ENCODE measurements at regions not wholly inside any gene's neighbourhood (a gene's known extent, or its start where the extent isn't known, plus 50 kb on each side); places are given as distances from the start of the nearest gene placed in this dataset.

DNA sequence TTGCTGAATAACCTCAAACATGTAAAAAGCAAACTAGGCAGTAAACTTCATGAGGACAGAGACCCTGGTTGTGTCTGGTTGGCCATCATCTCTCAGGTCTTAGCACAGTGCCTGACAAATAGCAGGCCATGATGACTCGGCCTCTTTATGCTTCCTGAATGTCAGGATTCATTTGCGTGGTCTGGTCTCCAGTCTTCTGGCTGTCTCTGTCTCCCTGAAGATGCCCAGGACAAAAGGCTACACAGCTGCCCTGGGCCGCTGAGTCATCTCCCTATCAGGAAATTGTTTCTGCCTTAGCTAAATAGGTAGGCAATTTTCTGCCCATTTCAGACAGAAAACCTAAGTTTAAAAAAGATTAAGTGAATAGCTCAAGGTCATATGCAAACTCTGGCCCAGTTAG is 84.1 kb upstream of the FNDC3A start:
- DNase-seq (ENCODE audit: low spot score), result no peak

DNA sequence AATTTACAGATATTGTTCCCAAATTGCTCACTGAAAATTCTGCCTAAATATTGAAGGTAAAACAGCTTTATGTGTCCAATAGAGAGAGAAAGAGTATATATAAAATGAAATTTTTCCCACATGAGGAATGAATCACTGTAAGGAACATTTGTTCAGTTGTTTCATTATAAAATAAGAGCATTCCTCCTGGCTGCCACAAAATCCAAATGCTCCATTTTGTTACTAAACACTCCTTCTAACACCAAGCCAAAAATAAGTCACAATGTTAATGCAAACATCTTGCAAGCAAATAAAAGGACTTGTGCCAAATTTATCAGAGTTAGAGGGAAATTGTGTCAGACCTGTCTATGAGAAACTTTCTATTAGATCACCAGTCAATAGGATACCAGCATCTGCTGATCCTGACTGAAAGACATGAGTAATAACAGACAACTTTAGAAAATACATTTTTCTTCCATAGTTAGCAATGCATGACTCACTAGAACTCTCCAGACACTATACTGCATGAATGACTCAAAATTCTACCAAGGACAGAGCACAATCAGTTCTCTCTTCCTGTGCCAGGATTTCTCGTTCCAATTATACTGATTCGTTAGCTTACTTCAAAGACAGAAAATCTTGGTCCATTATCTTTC is 83.5 kb upstream of the FNDC3A start:
- no peak for DNase-seq (ENCODE audit: low spot score)

DNA sequence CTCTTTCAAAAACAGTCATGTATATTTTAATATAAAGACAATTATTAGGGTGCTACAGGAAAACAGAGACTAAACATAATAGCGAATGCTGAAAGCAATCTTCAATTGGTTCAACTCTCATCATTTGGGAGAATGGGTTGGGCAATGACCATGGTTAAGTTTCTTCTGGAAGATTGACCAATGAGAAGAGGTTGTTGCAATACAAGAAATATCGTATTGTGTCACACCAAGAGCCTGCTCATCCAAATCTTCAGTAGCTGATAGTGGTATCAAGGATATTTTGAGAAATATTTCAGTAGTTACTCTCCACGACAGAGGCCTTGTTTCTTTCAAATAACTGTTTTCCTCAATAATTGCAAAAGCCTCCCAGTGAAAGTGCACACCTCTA is 83.0 kb upstream of the FNDC3A start:
- DNase-seq (ENCODE audit: low spot score), result no peak

DNA sequence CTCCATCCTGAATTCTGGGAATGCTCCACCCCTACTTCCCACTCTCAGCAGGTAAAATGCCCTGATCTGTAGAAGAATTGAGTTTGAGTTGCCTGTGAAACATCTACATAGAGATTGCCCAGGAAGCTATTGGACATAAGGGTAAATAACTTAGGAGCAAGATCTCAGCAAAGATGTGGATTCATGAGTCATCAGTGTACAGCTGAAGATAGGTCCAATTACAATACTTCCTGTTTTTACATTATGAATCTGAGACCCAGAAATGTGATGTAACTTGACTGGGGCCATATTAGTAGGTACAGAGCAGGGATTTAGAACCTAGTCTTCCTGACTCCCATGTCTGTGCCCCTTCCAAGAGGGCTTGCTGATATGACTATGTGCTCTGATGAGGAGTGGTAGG is 79.4 kb upstream of the FNDC3A start:
- no peak for DNase-seq (ENCODE audit: low spot score)

DNA sequence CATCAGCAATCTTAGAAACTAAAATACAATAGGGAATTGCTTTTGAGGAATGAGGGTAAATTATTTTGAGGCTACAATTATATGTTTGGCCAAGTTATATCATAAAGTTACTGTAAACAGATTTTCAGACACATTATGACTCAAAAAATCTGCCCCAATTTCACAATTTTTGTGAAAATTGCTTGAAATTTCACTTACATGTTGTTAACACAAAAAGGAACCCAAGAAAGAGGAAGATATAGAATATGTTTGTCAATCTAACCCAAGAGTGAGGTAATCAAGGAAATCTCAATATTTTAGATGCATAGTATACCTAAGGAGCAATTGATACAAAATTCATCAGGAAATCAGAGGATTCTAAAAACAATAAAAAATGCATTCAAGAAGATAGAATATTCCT is 73.9 kb upstream of the FNDC3A start:
- DNase-seq (ENCODE audit: low spot score), result no peak

DNA sequence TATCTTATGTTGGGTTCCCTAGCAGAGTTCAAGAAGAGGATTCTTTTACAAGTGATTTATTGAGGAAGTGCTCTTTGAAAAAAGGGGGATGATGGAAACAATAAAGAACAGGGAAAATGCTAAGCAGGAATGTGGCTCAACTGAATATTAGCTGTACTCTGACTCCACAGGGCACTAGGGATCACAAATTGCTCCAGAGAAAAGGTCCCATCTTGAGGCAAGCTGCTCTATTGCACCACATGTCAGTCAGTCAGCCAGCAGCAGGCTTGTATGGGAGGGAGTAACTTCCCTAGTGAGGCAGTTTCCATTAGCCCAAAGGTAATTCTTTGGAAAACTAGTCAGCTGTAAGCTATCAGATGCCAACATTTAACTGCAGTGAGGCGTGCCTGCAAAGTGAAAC is 73.3 kb upstream of the FNDC3A start:
- DNase-seq (ENCODE audit: low spot score), result no peak

DNA sequence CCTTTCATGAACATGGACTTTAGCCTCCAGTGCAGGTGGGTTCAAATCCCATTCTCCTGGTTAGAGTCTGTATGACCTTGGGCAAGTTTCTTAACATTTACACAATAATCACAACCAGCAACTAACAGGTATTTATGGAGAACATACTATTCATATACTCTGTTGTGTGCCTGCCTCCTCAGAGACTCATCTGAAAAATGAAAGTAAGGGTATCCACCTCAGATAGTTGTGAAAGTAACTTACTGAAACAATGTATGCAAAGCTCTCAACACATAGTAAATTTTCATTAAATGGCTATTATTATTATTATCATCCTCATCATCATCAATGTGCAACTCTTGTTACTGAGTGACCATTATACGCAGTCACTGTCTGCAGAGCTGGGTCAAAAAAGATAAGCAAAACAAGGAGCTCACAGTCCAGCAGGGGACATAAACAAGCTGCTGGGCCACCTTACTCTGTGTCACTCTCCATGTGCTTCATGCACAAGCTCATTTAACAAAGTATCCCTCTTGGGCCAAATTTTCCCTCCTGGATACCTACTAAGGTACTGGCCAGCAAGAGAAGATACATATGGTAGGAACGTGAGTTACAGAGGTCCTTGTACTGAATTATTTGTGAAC is 70.9 kb upstream of the FNDC3A start:
- DNase-seq (ENCODE audit: low spot score), result no peak

DNA sequence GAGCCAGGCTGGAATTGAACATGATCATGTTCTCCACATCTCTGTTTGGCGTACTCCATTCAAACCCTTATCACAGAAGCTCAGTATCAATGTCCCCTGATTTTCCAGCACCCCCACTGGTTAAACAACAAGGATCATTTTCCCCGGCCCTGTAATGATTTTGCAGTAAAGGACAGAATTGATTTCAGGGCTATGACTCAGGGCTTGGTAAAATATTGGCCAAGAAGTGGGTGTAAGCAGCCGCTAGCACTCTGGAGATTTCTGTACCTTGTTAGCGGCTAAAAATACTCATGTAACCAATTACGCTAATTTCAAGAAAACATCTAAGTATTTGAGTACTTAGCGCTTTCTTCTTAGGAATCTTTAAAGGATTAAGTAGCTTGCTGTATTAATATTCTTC is 69.5 kb upstream of the FNDC3A start:
- no peak for DNase-seq (ENCODE audit: low spot score)

DNA sequence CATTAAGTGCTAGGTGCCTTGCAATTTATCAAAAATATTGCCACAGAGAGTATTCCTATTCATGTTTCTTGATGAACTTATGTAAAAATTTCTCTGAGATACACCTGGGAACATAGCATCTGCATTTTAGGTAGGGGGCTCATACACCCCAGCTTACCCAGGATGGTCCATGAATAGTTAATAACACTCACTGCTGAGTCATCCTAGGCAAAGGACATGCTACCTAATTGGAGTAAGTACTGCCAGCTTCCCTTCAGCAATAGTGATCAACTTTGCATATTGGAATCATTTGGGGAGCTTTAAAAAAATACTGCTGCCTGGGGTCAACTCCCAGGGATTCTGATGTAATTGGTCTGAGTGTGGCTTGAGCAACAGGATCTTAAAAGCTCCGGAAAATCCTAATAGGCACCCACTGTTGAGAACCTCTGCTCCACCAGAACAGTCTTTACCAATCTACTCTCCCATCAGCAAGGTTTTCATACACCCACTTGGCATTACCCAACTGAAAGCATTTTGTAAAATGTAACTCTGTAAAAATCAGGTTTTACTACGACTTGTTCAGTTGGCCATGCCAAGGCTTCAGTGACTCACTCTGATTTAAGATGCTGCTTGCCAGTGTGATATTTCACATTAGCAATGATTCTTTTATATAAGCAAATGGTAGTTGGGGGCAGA is 67.2 kb upstream of the FNDC3A start:
- no peak for DNase-seq (ENCODE audit: low spot score)

DNA sequence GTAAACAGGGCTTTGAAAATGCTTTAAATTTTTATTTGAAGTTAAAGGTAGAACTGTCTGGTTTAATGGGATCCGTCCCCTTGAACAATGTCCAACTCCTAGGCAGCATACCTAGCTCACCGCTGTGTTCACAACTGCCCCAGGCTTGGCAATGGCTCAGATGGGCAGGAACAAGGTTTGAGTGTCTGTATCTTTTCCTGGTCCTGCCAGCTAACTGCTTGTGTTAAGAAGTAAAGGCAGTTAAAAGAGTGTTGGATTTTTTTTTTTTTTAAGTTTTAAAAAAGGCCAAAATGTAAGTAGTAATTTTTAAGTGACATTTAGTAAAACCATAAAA is 66.7 kb upstream of the FNDC3A start:
- DNase-seq (ENCODE audit: low spot score), result no peak

DNA sequence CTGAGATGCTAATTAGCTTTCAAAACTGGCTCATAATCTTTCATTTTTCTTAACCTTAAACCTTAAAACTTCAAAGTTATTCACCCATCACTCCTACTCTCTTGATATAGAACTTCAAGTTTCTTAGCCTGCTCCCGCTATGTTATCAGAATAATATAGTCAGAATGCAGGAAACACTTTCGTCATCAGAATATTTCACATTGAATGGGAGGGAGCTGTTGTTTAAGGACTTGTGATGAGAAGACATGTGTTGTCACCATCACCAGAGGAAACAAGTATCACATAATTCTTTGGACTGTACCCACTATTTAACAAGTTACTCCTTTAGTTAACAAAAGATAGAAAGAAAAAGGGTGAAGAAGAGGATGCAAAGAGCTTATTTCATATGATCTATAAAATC is 65.0 kb upstream of the FNDC3A start:
- DNase-seq (ENCODE audit: low spot score), result no peak

DNA sequence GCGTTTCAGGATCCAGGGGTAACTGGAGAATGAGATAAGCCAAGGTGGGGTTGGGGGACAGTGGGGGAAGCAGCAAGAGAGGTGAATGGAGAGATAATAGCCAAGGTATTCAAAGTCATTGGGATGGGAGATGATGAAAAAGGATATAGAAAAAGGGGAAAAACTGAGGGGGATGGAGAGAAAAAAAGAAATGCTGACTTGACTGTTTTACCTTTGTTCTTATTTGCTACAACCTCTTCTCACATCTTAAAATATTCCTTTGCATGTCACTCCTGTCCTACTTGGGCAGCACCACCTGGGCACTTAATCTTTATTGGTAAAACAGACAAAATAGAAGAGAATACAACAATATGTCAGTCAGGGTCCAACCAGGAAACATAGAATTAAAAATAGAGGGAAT is 56.0 kb upstream of the FNDC3A start:
- DNase-seq (ENCODE audit: low spot score), result no peak

DNA sequence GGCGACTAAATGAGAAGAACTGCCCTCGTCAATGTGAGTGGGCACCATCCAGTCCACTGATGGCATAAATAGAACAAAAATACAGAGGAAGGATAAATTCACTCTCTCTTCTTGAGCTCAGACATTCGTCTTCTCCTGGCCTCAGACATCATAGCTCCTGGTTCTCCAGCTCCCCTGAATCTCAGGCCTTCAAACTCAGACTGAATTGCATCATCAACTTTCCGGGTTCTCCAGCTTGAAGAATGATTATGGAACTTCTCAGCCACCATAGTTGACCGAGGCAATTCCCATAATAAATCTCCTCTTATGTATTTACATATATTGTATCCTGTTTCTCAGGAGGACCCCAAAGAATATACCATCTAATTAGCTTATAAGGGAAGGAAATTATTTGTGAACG is 55.0 kb upstream of the FNDC3A start:
- no peak for DNase-seq (ENCODE audit: low spot score)

DNA sequence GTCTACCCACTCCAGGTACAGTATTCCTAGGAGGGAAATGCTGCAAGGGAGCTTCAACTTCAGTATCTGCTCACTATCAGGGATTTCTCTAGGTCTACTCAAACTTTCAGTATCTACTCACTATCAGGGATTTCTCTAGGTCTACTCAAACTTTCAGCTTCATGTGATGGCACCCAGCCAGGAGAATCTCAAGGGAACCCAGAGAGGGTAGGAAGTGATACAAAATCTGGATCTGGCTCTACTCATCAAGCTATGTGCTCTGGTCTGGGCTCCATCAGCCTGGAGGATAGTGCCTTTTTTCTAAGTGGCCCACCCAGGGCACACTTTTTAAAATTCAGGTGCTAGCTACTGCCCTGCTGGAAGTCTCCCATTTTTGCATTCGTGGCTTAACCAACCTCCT is 52.3 kb upstream of the FNDC3A start:
- no peak for DNase-seq (ENCODE audit: low spot score)

DNA sequence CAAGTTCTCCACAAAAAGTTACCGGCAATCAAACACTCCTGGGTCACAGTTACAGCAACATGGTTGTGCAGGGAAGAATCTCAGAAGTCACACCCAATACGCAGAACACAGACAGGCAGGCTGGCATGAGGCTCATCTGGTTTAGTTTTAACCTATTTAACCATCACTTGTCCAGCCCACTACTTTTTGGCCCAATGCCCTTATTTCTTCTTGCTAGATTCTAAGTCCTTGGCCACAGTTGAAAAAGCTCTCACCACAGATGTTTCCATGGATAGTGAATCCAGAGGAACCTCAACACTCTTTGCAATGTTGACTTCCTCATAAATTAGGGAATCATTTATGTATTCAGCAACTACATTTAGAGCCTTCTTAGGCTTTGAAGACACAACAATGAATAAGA is 50.7 kb upstream of the FNDC3A start:
- DNase-seq (ENCODE audit: low spot score), result no peak
